ENCODE measurements at regions not wholly inside any gene's neighbourhood (a gene's known extent, or its start where the extent isn't known, plus 50 kb on each side); places are given as distances from the start of the nearest gene placed in this dataset.

GRCh38 chr13:74871369-74872070 lies 610.4 kb downstream of the TBC1D4 start:
- DNase-seq (ENCODE audit: low read depth): no peak

DNA sequence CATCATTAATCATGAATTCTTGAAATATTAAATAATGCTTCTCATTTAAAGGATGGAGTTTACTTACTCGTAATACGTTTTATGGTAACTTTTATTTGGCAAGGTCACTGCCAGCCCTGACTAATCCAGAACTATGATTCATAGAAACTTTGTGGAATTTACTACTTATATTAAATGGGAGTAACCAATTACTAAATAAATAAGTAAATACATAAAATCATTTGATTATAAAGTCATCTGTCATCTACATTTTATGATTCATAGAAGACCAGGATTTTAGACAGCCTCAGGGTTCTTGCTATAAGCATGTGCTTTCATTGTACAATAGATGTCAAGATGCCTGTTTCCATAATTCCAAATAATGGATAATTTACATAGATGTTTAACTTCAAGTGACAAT lies 611.1 kb downstream of the TBC1D4 start:
- no peak for DNase-seq (ENCODE audit: low read depth)

GRCh38 chr13:74869846-74870245 lies 612.1 kb downstream of the TBC1D4 start:
- no peak for DNase-seq (ENCODE audit: low read depth)

- no peak for DNase-seq (ENCODE audit: low read depth)
These were observed 613.9 kb downstream of the TBC1D4 start for GRCh38 chr13:74868049-74868448.

DNA sequence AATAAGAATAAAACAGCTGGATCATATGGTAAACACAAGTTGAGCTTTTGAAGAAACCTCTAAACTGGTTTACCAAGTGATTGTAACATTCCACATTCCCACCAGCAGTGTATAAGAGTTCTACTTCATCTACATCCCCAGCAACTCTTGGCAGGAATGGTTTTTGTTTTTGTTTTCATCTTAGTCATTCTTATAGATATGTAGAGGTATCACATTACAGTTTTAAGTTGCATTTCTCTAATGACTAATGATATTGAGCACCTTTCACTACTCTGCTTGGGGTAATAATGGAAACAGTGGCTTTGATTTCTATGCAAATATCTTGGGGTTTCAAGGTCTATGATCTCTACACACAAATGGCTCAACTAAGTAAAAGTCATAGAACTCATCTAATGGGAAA lies 614.5 kb downstream of the TBC1D4 start:
- DNase-seq (ENCODE audit: low read depth): no peak

DNA sequence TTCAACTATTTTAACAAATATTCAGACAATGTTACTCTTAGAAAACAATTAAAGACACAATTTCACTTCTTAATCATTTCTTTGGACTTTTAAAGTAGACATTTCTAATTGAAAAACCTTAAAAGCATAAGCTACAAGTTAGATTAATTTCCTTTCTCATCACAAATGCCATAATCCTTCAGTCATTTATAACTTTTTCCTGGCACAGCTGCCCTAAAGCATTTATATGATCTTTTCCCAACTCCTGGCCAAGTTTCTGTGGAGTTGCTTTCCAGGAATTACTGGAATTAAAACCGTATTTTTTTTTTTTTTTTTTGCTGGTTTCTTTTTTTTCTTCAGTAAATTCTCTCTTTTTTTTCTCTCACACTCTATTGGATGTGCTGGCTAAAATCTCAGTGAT lies 615.9 kb downstream of the TBC1D4 start:
- no peak for DNase-seq (ENCODE audit: low read depth)

GRCh38 chr13:74865656-74866055 lies 616.3 kb downstream of the TBC1D4 start:
- DNase-seq (ENCODE audit: low read depth): no peak

DNA sequence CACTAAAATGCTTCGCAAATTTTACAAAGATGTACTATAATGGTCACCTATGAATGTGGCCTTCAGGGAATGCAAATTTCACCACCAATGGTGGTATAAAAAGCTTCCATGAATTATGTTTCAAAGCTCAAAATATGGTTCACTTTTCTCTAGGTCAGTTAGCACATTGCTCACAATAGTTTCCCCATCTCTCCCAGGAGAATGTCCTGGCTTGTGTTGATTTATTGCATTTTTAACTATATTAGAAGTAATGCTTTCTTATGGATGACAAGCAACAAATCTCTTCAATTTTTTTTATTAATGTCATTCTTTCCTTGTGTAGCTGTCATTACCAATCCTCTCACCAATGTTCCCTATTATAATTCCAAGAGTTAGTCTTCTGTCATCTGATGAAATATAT lies 621.2 kb downstream of the TBC1D4 start:
- no peak for DNase-seq (ENCODE audit: low read depth)

GRCh38 chr13:74850893-74851292 lies 631.1 kb downstream of the TBC1D4 start:
- no peak for DNase-seq (ENCODE audit: low read depth)

DNA sequence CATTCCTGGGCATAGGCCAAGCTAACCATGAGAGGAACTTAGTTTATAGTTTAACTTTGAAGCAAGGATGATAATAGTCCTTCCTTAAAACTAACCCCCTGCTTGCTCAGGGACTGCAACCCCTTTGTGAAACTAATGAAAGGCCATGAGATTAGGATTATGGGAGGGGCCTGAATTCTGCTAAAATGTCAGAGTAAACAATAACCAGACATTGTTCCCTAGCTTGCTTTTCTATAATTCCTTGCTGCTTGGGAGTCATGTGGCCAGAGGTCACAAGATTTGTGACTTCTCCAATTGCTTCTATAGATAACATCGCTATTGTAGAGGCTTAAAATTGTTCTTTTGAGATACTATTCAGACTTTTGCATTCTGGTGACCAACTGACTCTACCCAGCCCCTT lies 634.0 kb downstream of the TBC1D4 start:
- no peak for DNase-seq (ENCODE audit: low read depth)

- DNase-seq (ENCODE audit: low read depth): no peak
These were observed 636.2 kb downstream of the TBC1D4 start for GRCh38 chr13:74845806-74846205.

DNA sequence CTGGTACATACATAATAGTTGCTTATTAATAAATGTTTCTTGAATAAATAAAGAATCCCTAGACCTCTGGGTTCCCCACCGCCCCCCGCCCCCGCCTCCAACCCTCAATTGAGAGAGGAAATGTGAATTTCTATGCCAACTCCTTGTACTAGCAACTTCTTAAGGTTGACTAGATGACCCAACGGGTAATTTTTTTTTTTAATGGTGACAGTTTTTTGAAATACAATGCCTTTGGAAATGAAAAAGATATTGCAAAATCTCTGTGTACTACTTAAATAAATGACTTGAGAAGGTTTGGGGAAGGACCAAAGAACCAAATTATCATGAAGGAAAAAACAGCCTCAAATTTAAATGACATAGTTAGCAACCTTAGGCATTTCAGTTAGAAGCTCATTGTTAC lies 640.3 kb downstream of the TBC1D4 start:
- DNase-seq (ENCODE audit: low read depth): no peak

GRCh38 chr13:74841123-74841522 lies 640.8 kb downstream of the TBC1D4 start:
- DNase-seq (ENCODE audit: low read depth): no peak

GRCh38 chr13:74839656-74840055 lies 642.3 kb downstream of the TBC1D4 start:
- peak; percentile 10 for DNase-seq (ENCODE audit: low read depth)

- no peak for DNase-seq (ENCODE audit: low read depth)
These were observed 643.9 kb downstream of the TBC1D4 start for GRCh38 chr13:74838096-74838495.

DNA sequence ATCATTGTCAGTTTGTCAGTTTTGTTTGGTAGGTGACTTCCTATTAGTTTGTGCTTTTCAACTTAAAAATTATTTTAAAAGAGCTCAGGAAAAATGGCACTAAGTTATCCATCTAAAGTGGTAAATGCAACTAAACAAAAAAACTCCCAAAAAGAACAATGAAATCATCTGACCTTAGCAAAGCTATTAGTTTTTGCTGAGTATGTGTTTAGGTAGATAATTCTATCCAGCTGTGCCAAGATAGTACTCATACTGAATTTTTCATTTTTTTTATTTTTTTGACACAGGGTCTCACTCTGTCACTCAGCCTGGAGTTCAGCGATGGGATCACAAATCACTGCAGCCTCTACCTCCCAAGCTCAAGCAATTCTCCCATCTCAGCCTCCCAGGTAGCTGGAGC lies 645.3 kb downstream of the TBC1D4 start:
- no peak for DNase-seq (ENCODE audit: low read depth)

DNA sequence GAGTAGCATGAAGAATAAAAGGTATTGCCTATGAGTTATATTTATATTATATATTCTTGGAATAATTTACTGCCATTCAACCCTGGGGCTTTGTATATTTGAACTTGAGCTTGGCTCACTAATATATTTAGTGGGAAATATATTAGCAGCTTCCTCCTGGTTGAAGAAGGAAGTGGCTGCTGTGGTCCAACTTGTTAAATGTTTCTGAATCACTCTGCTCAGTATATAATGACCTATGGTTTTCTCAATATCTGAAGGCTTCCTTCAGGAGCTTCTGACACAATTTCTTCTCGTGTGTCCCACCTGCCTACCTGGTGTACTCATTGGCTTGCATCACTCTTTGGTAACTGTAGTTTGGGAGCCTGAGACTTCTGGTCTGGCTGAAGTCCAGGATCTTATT lies 646.4 kb downstream of the TBC1D4 start:
- no peak for DNase-seq (ENCODE audit: low read depth)

DNA sequence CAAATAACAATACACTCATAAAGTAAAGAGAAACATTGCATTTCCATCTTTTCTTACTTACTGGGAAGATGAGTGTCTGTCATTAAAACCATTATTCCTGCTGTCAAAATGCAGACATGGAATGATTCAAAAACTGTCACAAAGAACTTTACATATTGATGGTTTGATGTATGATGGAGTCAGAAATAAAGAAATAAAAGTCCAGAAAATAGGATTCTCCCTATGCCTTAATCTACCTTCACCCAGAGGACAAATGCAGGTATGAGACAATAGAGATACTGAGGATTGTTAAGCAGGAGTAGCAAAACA lies 656.1 kb downstream of the TBC1D4 start:
- DNase-seq (ENCODE audit: low read depth): no peak

DNA sequence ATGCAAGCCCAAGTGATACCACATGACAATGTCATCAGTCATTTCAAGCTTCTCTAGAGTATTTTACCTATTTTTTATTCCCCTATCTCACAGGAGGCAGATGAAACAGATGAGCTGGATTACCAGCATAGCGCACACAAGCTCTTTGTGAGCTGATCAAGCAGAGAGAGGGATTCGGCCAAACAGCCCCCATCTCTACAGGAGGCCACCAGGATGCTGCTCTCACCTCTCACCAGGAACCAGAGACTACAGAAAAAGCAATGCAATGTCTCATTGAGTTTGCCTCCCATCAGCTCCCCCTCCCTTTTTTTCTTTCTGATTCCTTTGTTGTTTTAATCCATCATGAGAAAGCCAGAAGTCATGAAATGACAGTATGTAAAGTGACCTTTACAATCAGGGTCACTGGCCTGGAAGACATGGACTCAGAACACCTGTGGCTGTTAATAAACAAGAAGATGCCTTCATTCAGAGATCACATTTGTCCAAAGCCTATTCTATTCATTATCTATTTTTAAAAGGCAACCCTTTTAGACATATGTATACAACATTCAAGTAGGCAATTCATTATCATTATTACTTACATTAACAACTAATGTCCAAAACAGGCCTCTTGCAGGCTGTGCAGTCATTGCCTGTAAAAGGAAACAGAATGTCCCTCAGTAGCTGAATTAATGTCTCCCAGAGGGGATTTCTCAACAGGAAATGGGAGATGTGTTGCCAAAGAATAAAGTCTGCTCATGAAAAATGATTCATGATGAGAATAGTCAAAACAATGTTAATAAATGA lies 656.6 kb downstream of the TBC1D4 start:
- peak; percentile 32 for DNase-seq (ENCODE audit: low read depth)

DNA sequence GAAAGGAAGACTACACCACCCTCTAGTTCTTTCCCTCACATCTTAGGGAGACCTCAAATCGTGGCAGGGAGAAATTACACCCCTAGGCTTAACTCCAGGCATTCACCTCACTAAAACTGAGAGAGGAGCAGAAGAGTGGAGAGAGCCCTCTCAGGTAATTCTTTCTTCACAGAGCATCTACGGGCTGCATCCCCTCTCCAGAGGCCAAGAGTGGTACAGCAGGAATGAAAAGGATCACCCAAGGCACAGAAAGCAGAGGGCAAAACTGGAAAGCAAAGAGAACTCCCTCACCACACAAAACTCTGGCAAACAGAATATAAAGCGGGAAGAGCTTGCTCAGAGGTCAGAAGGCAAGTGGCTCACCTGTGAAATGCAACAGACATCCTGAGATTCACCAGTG lies 661.2 kb downstream of the TBC1D4 start:
- DNase-seq (ENCODE audit: low read depth): no peak

GRCh38 chr13:74819549-74819948 lies 662.4 kb downstream of the TBC1D4 start:
- no peak for DNase-seq (ENCODE audit: low read depth)

GRCh38 chr13:74816737-74817136 lies 665.2 kb downstream of the TBC1D4 start:
- no peak for DNase-seq (ENCODE audit: low read depth)

DNA sequence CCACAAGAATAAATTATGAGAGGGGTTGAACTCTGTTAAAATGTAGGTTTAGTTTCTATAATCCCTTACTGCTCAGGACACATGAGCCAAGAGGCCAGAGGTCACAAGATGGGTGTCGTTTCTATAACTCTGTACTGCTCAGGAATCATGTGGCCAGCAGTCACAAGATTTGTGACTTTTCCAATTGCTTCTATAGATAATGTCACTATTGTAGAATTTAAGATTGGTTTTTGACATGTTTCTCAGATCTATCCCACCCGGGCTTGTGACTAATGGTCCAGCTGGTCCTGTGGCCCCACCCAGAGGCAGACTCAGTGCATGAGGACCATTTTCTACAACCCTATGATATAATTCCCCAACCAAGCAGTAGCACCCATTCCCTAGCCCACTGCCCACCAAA lies 662.0 kb upstream of the KLF12 start:
- DNase-seq (ENCODE audit: low read depth): no peak

DNA sequence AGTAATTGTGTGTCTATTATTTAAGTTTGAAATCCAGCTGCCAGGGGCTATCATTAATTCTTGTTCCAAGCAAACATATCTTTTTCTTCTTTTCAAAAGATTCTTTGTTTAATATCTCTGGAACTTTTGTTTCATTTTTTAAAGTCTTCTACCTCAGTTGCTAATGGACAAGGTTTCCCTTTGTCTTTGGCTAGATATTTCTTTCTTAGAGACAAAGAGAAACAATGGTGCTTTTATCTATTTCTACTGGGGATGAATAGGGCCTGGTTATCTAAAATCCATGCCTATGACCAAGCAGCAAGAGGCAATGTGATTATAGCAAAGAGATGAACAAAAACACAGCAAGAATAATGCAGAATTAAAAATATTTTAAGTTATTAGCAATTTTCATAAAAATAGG lies 661.3 kb upstream of the KLF12 start:
- no peak for DNase-seq (ENCODE audit: low read depth)
